Hematopoietic multipotent progenitor cell treated with erythropoietin and hydrocortisone succinate and interleukin-3 and kit ligand, for 8 days (in vitro differentiated cells): ENCODE measurements at regions not wholly inside any gene's neighbourhood (a gene's known extent, or its start where the extent isn't known, plus 50 kb on each side); places are given as distances from the start of the nearest gene placed in this dataset.

Experiments
- DNase-seq: peaks from one replicate; pipeline ENCODE4 v3.0.0-alpha.2; 2015

- no peak for DNase-seq
Observed at GRCh38 chr4:34566091-34566490, 1678.2 kb downstream of the ARAP2 start.

- DNase-seq, result no peak
Observed at GRCh38 chr4:34572026-34572425, 1672.3 kb downstream of the ARAP2 start.

- DNase-seq, result no peak
Observed at GRCh38 chr4:34615315-34615714, 1629.0 kb downstream of the ARAP2 start.

- DNase-seq, result no peak
Observed at GRCh38 chr4:34619531-34620162, 1624.7 kb downstream of the ARAP2 start.

GRCh38 chr4:34628471-34628870 is 1615.8 kb downstream of the ARAP2 start:
- no peak for DNase-seq

- DNase-seq, result no peak
Observed at GRCh38 chr4:34629451-34629850, 1614.9 kb downstream of the ARAP2 start.

GRCh38 chr4:34633241-34633640 is 1611.1 kb downstream of the ARAP2 start:
- DNase-seq, result no peak

GRCh38 chr4:34636623-34637022 is 1607.7 kb downstream of the ARAP2 start:
- no peak for DNase-seq

GRCh38 chr4:34643476-34643875 is 1600.8 kb downstream of the ARAP2 start:
- DNase-seq, result no peak

GRCh38 chr4:34644579-34645115 is 1599.7 kb downstream of the ARAP2 start:
- no peak for DNase-seq

GRCh38 chr4:34649716-34650115 is 1594.6 kb downstream of the ARAP2 start:
- DNase-seq, result no peak

GRCh38 chr4:34664051-34664450 is 1580.3 kb downstream of the ARAP2 start:
- no peak for DNase-seq

- DNase-seq, result no peak
Observed at GRCh38 chr4:34676400-34676799, 1567.9 kb downstream of the ARAP2 start.

GRCh38 chr4:34678431-34678830 is 1565.9 kb downstream of the ARAP2 start:
- no peak for DNase-seq

- no peak for DNase-seq
Observed at GRCh38 chr4:34679228-34679627, 1565.1 kb downstream of the ARAP2 start.

- no peak for DNase-seq
Observed at GRCh38 chr4:34709564-34709963, 1534.8 kb downstream of the ARAP2 start.

- no peak for DNase-seq
Observed at GRCh38 chr4:34718576-34719245, 1525.6 kb downstream of the ARAP2 start.

GRCh38 chr4:34720571-34720970 is 1523.7 kb downstream of the ARAP2 start:
- DNase-seq, result peak; percentile 19

GRCh38 chr4:34721835-34722234 is 1522.5 kb downstream of the ARAP2 start:
- DNase-seq, result no peak

GRCh38 chr4:34723605-34724004 is 1520.7 kb downstream of the ARAP2 start:
- DNase-seq, result no peak

GRCh38 chr4:34724491-34724890 is 1519.8 kb downstream of the ARAP2 start:
- DNase-seq, result no peak

GRCh38 chr4:34731070-34731469 is 1513.2 kb downstream of the ARAP2 start:
- no peak for DNase-seq

- no peak for DNase-seq
Observed at GRCh38 chr4:34732176-34732950, 1512.0 kb downstream of the ARAP2 start.
